Sigmoid colon (tissue), 4 donors: ENCODE measurements at regions not wholly inside any gene's neighbourhood (a gene's known extent, or its start where the extent isn't known, plus 50 kb on each side); places are given as distances from the start of the nearest gene placed in this dataset.

Experiments used
- CTCF ChIP-seq, 4 experiments: fragments of 450-650 bp in 3 of 4; fragments of 200-600 bp in 1 of 4; IDR thresholded peaks; one replicate each; pipeline ENCODE4 v1.5.1; 2016 to 2019; ENCODE audit warnings: antibody characterized with exemption in 4 of 4, mild to moderate bottlenecking in 3 of 4, moderate library complexity in 2 of 4
- EP300 ChIP-seq, 4 donors: sonication (generic); formaldehyde crosslinking; IDR thresholded peaks; one replicate each; pipeline ENCODE4 v1.6.1; 2017; ENCODE audit warnings: antibody characterized with exemption in 4 of 4
- POLR2A ChIP-seq, 2 donors: fragments of 450-650 bp; IDR thresholded peaks; one replicate each; pipeline ENCODE4 v1.6.1; 2016; ENCODE audit warnings: antibody characterized with exemption in 2 of 2, mild to moderate bottlenecking in 2 of 2, moderate library complexity in 2 of 2
- POLR2AphosphoS5 ChIP-seq, 4 donors: sonication (generic); formaldehyde crosslinking; IDR thresholded peaks; one replicate each; pipeline ENCODE4 v1.6.1; 2017; ENCODE audit warnings: antibody characterized with exemption in 4 of 4

- TF ChIP-seq POLR2A (IDR thresholded peaks at IDR 0.05) (no peak), CTCF (IDR thresholded peaks at IDR 0.05) (no peak), EP300 (IDR thresholded peaks at IDR 0.05) (no peak), POLR2AphosphoS5 (IDR thresholded peaks at IDR 0.05) (no peak)
These were observed 393.1 kb downstream of the TBC1D4 start for GRCh38 chr13:75088915-75089314.
